SK-N-MC (cell line): ENCODE measurements at regions not wholly inside any gene's neighbourhood (a gene's known extent, or its start where the extent isn't known, plus 50 kb on each side); places are given as distances from the start of the nearest gene placed in this dataset.

ENCODE experiments used
- DNase-seq: peaks from one replicate; pipeline ENCODE4 v3.0.0-alpha.2; 2011; ENCODE audit warnings: low read depth, low spot score
- H3K27ac ChIP-seq: fragments of 200-600 bp; sonication (generic); 2 replicates; pipeline ENCODE4 v1.5.1; 2016; ENCODE audit warnings: mixed run types
- H3K36me3 ChIP-seq: fragments of 200-600 bp; sonication (generic); 2 replicates; pipeline ENCODE4 v1.6.1; 2017; ENCODE audit warnings: antibody characterized with exemption, low read length, mixed read lengths; ENCODE audit not compliant: insufficient read depth
- H3K4me3 ChIP-seq: fragments of 200-600 bp; sonication (generic); 2 replicates; pipeline ENCODE4 v1.5.1; 2016
- H3K9ac ChIP-seq: fragments of 200-600 bp; sonication (generic); 2 replicates; pipeline ENCODE4 v1.8.0; 2017; ENCODE audit warnings: mixed run types, mixed read lengths; ENCODE audit not compliant: insufficient read length
- H3K9me3 ChIP-seq: fragments of 200-600 bp; sonication (generic); 2 replicates; pipeline ENCODE4 v1.6.1; 2017; ENCODE audit warnings: low read depth, mild to moderate bottlenecking, antibody characterized with exemption, low read length, moderate library complexity, mixed read lengths
- EZH2 ChIP-seq: fragments of 200-600 bp; sonication (generic); IDR thresholded peaks from one replicate; pipeline ENCODE4 v1.6.1; 2017; ENCODE audit warnings: antibody characterized with exemption
- FOXP2 ChIP-seq: optimal IDR thresholded peaks from 2 replicates; pipeline ENCODE3; 2011; ENCODE audit warnings: mild to moderate bottlenecking, moderate library complexity; ENCODE audit not compliant: insufficient read depth; ENCODE audit errors: extremely low read length, control extremely low read depth
- POLR2AphosphoS5 ChIP-seq: IDR thresholded peaks from 2 replicates; pipeline ENCODE4 v1.6.1; 2012; ENCODE audit warnings: mild to moderate bottlenecking, low read depth, low read length, borderline replicate concordance

- TF ChIP-seq POLR2AphosphoS5 (no peak), EZH2 (no peak), FOXP2 (no peak)
- H3K9me3 ChIP-seq: no peaks in the 10 kb centered on the region
- H3K27ac ChIP-seq: no peak overlapping the region
- H3K36me3 ChIP-seq: no peaks in the 10 kb centered on the region
- no peak for DNase-seq
- H3K9ac ChIP-seq: no peak overlapping the region
- H3K4me3 ChIP-seq: no peak overlapping the region
Observed at GRCh38 chr13:47858042-47859025, 142.7 kb downstream of the SUCLA2 start.

DNA sequence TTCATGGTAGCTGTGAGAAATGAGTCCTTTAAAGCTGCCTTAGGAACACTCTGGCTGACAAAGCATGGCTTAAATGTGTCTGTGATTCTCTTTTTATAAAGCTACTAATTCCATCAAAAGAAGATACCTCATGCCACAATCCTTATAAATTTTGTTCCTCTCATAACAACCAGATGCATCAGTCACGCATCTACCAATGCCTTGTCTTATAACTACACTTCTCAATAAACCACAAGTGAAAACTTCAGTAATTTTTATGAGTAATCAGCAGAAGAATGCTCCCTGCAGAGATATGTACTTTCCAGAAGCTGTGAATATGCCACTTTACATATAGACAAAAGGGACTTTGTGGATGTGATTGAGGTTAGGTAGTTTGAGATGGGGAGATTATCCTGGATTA is 147.8 kb downstream of the SUCLA2 start:
- Histone ChIP-seq H3K27ac (no peak overlapping the region), H3K36me3 (no peaks in the 10 kb centered on the region), H3K9ac (no peak overlapping the region), H3K9me3 (no peaks in the 10 kb centered on the region), H3K4me3 (no peak overlapping the region)
- no peak for TF ChIP-seq EZH2
- TF ChIP-seq POLR2AphosphoS5: no peak
- no peak for TF ChIP-seq FOXP2
- DNase-seq: no peak

DNA sequence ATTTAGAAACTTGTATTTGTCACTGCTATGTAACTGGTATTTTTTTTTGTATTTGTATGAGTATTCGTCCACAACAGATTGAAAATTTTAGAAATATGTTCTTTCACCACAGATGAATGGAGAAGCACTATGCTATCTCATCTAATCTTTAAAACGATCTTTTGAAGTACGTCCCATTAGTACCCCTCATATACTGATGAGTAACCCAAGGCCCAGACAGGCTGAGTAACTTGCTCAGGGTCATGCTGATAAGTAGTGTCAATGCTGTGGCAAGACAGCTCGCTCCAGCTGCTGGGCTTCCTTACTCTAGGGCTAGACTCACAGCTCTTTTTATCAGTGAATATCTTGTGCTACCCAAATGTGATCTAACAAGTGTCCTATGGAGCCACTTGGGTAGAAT is 154.2 kb downstream of the SUCLA2 start:
- no peak for TF ChIP-seq EZH2
- TF ChIP-seq FOXP2: no peak
- TF ChIP-seq POLR2AphosphoS5: no peak
- Histone ChIP-seq H3K4me3 (no peak overlapping the region), H3K9me3 (no peaks in the 10 kb centered on the region), H3K9ac (no peak overlapping the region), H3K27ac (no peak overlapping the region), H3K36me3 (no peaks in the 10 kb centered on the region)
- no peak for DNase-seq

DNA sequence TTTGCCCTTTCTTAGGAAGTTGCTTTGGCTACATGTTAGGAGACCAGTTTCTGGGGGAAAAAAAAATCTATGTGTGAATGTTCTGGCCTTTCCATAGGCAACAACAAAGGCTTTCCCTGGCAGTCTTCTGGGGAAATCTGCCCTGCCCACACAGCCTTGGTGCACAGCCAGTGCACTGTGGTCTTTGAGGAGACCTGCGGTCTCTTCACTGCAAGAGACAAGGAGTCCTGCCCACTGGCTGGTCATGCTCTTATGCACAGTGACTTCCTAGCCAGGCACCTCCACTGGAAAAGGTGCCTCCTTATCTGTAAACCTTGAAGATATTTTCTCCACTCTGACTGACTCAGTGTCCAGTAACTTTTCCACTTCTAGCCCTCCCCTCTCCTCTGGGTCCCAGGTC is 155.1 kb downstream of the SUCLA2 start:
- TF ChIP-seq POLR2AphosphoS5 (no peak), EZH2 (no peak), FOXP2 (no peak)
- no peak overlapping the region for H3K27ac ChIP-seq

DNA sequence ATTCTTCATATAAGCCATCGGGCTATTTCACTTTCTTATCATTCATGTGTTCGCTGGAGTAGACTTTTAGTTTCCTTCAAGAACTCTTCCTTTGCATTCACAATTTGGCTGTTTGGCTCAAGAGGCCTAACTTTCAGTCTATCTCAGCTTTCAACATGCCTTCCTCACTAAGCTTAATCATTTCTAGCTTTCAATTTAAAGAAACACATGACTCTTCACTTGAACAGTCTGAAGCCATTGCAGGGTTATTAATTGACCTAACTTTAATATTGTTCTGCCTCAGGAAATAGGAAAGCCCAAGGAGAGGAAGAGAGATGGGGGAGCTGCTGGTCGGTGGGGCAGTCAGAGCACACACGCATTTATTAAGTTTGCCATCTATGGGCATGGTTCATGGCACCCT is 158.1 kb downstream of the SUCLA2 start:
- DNase-seq: no peak
- TF ChIP-seq EZH2 (no peak), FOXP2 (no peak), POLR2AphosphoS5 (no peak)
- Histone ChIP-seq H3K4me3 (no peak overlapping the region), H3K9ac (no peak overlapping the region), H3K36me3 (no peaks in the 10 kb centered on the region), H3K9me3 (no peaks in the 10 kb centered on the region), H3K27ac (no peak overlapping the region)

More for the DNA sequence above, 155.1 kb downstream of the SUCLA2 start:
- H3K36me3 ChIP-seq: no peaks in the 10 kb centered on the region
- no peaks in the 10 kb centered on the region for H3K9me3 ChIP-seq
- H3K4me3 ChIP-seq: no peak overlapping the region
- DNase-seq: no peak
- H3K9ac ChIP-seq: no peak overlapping the region

DNA sequence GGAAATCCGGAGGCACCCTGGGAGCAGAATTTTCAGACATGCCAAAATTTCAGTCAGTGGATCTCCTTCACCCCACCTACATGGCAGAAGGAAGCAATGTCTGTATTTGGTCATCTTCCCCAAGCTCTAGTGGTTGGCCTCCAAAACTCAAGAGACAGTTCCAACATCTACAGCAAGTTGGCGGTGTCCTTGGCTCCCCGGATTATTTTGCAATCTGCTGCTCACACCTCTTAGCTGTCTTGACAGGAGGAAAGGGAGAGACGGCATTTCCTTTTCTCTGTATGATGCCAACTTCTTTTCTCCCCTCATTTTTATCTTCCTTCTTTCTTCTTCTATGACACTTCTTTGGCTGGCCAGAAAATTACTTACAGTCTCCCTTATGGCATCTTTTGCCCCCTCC is 159.9 kb downstream of the SUCLA2 start:
- Histone ChIP-seq H3K4me3 (no peak overlapping the region), H3K36me3 (no peaks in the 10 kb centered on the region), H3K9ac (no peak overlapping the region), H3K9me3 (no peaks in the 10 kb centered on the region), H3K27ac (no peak overlapping the region)
- TF ChIP-seq POLR2AphosphoS5 (no peak), FOXP2 (no peak), EZH2 (no peak)
- no peak for DNase-seq

- Histone ChIP-seq H3K27ac (no peak overlapping the region), H3K9ac (no peak overlapping the region), H3K9me3 (no peaks in the 10 kb centered on the region), H3K36me3 (no peaks in the 10 kb centered on the region), H3K4me3 (no peak overlapping the region)
- DNase-seq: no peak
- TF ChIP-seq POLR2AphosphoS5: no peak
- no peak for TF ChIP-seq FOXP2
- TF ChIP-seq EZH2: no peak
Observed at GRCh38 chr13:47837906-47838305, 163.2 kb downstream of the SUCLA2 start.

DNA sequence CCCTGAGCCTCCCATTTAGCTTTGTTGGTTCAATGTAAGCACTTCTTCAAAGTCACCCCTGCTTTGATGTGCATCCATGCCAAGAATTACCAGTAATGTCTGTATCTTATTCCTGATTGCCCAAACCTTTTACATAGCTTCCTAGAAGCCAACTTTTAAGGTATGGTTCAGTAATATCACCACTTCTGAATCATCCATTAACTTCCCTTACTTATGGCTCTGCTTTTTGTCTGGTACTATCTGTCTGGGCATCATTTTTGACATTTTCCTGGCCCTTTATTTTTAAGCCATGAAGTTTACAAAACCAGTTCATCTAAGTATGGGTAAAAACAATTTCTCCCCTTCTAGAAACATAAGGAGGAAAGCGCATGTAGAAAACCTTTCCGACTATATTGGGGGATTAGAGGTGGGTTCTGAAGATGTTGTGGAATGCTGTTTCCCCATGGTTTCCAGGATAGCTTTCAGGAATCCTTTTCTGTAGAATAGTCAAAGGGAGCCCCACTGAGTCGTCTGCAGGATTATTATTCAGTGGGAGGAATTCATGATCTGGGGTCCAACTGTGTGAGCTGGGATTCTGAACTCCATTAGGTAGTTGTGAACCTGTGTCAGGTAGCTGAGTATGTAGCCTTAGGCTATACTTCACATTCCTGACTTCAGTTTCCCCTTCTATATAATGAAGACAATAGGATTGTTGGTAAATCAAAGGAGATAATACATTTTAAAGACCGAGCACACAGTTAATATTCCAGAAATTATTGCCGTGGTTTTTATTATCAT is 163.8 kb downstream of the SUCLA2 start:
- no peak for DNase-seq
- no peak for TF ChIP-seq FOXP2
- TF ChIP-seq EZH2: no peak
- TF ChIP-seq POLR2AphosphoS5: no peak
- H3K9me3 ChIP-seq: no peaks in the 10 kb centered on the region
- no peaks in the 10 kb centered on the region for H3K36me3 ChIP-seq
- no peak overlapping the region for H3K4me3 ChIP-seq
- H3K9ac ChIP-seq: no peak overlapping the region
- no peak overlapping the region for H3K27ac ChIP-seq
